HCT116 (cell line): ENCODE measurements at regions not wholly inside any gene's neighbourhood (a gene's known extent, or its start where the extent isn't known, plus 50 kb on each side); places are given as distances from the start of the nearest gene placed in this dataset.

Experiments
- EGR1 ChIP-seq: IDR thresholded peaks from 2 replicates; pipeline ENCODE4 v1.6.1; 2012; ENCODE audit warnings: low read depth
- EZH2 ChIP-seq: fragments of 200-600 bp; sonication (generic); IDR thresholded peaks from 2 replicates; pipeline ENCODE4 v1.6.1; 2017; ENCODE audit warnings: antibody characterized with exemption, mixed run types
- EZH2phosphoT487 ChIP-seq: fragments of 200-600 bp; IDR thresholded peaks from 2 replicates; pipeline ENCODE4 v1.6.1; 2018; ENCODE audit warnings: antibody characterized with exemption, borderline replicate concordance
- POLR2A ChIP-seq: IDR thresholded peaks from 2 replicates; pipeline ENCODE4 v1.7.0; 2011; ENCODE audit warnings: borderline replicate concordance; ENCODE audit not compliant: insufficient read depth, insufficient read length; ENCODE audit errors: extremely low read depth
- RAD21 ChIP-seq: IDR thresholded peaks from 2 replicates; pipeline ENCODE4 v1.6.1; 2012; ENCODE audit warnings: low read depth, mild to moderate bottlenecking
- REST ChIP-seq: IDR thresholded peaks from 2 replicates; pipeline ENCODE4 v1.6.1; 2012; ENCODE audit warnings: low read depth
- TCF7L2 ChIP-seq: IDR thresholded peaks from 2 replicates; pipeline ENCODE4 v1.7.0; 2011; ENCODE audit warnings: borderline replicate concordance, inconsistent platforms; ENCODE audit not compliant: insufficient read depth, insufficient read length; ENCODE audit errors: extremely low read depth
- YY1 ChIP-seq: IDR thresholded peaks from 2 replicates; pipeline ENCODE4 v1.6.1; 2011; ENCODE audit warnings: low read length, low read depth, moderate library complexity, mild to moderate bottlenecking; ENCODE audit not compliant: insufficient replicate concordance; ENCODE audit errors: extremely low read depth
- ZFX ChIP-seq: fragments of 450-650 bp; IDR thresholded peaks from 2 replicates; pipeline ENCODE4 v1.6.1; 2017
- ZNF274 ChIP-seq: fragments of 200-500 bp; sonication (Bioruptor generic); IDR thresholded peaks from 2 replicates; pipeline ENCODE4 v1.6.1; 2014; ENCODE audit warnings: mild to moderate bottlenecking, low read depth, low read length, inconsistent platforms
- TF ChIP-seq, protein P1 (sequence below), 3 experiments: fragments of 200-600 bp in 1 of 3; sonication (generic) in 1 of 3; IDR thresholded peaks in 2 of 3; conservative IDR thresholded peaks in 1 of 3; 2 replicates each; pipeline ENCODE4 v1.5.1; 2012 to 2017; ENCODE audit warnings: low read depth in 2 of 3, low read length in 2 of 3, antibody characterized with exemption in 1 of 3, borderline replicate concordance in 1 of 3, control low read depth in 1 of 3, mild to moderate bottlenecking in 1 of 3, mixed read lengths in 1 of 3, mixed run types in 1 of 3, moderate library complexity in 1 of 3; ENCODE audit not compliant: insufficient read depth in 1 of 3
- TF ChIP-seq, protein P2 (sequence below): IDR thresholded peaks from 2 replicates; pipeline ENCODE4 v1.6.1; 2012
- TF ChIP-seq, protein P3 (sequence below): IDR thresholded peaks from 2 replicates; pipeline ENCODE4 v1.6.1; 2011; ENCODE audit warnings: mild to moderate bottlenecking, low read length, moderate library complexity; ENCODE audit not compliant: insufficient replicate concordance; ENCODE audit errors: extremely low read depth

- TF ChIP-seq RAD21 (no peak), ZFX (no peak), POLR2A (no peak), EZH2phosphoT487 (no peak), ZNF274 (no peak), EZH2 (no peak), EGR1 (no peak), TCF7L2 (no peak), REST (no peak), YY1 (no peak)
- TF ChIP-seq, protein P1, sequence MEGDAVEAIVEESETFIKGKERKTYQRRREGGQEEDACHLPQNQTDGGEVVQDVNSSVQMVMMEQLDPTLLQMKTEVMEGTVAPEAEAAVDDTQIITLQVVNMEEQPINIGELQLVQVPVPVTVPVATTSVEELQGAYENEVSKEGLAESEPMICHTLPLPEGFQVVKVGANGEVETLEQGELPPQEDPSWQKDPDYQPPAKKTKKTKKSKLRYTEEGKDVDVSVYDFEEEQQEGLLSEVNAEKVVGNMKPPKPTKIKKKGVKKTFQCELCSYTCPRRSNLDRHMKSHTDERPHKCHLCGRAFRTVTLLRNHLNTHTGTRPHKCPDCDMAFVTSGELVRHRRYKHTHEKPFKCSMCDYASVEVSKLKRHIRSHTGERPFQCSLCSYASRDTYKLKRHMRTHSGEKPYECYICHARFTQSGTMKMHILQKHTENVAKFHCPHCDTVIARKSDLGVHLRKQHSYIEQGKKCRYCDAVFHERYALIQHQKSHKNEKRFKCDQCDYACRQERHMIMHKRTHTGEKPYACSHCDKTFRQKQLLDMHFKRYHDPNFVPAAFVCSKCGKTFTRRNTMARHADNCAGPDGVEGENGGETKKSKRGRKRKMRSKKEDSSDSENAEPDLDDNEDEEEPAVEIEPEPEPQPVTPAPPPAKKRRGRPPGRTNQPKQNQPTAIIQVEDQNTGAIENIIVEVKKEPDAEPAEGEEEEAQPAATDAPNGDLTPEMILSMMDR (IDR thresholded peaks at IDR 0.05 in 2 of 3, conservative IDR thresholded peaks at IDR 0.05 in 1 of 3; ENCODE audit: borderline replicate concordance in 1 of 3, insufficient read depth in 1 of 3, low read depth in 2 of 3, low read length in 2 of 3) = no peak
- TF ChIP-seq, protein P2, sequence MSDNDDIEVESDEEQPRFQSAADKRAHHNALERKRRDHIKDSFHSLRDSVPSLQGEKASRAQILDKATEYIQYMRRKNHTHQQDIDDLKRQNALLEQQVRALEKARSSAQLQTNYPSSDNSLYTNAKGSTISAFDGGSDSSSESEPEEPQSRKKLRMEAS = no peak
- TF ChIP-seq, protein P3, sequence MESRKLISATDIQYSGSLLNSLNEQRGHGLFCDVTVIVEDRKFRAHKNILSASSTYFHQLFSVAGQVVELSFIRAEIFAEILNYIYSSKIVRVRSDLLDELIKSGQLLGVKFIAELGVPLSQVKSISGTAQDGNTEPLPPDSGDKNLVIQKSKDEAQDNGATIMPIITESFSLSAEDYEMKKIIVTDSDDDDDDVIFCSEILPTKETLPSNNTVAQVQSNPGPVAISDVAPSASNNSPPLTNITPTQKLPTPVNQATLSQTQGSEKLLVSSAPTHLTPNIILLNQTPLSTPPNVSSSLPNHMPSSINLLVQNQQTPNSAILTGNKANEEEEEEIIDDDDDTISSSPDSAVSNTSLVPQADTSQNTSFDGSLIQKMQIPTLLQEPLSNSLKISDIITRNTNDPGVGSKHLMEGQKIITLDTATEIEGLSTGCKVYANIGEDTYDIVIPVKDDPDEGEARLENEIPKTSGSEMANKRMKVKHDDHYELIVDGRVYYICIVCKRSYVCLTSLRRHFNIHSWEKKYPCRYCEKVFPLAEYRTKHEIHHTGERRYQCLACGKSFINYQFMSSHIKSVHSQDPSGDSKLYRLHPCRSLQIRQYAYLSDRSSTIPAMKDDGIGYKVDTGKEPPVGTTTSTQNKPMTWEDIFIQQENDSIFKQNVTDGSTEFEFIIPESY = no peak
Measured at GRCh38 chr6:27130668-27131428, 116.7 kb upstream of the PRSS16 start.
